ENCODE measurements at regions not wholly inside any gene's neighbourhood (a gene's known extent, or its start where the extent isn't known, plus 50 kb on each side); places are given as distances from the start of the nearest gene placed in this dataset.

DNA sequence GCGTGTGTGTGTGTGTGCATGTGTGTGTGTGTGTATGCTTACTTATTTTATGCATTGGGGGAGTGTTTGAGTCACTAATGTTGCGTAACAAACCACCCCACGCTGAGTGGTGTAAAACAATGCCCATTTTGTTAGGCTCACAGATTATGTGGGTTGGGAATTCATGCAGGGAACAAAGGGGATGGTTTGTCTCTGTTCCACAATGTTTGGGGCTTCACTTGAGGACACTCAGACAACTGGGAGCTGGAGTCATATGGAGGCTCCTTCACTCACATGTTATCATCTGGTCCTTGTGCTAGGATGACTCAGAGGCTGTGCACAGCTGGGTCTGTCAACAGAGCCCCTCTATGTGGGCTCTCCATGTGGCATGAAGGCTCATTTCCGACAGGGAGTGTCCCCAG lies 51.3 kb upstream of the LARGE1 start:
- ATAC-seq (ENCODE audit: poor library complexity) (no peak), DNase-seq (no peak)
- Mint-ChIP-seq H3K27ac (no peak overlapping the region), H3K4me1 (ENCODE audit: low read depth) (no peaks in the 10 kb centered on the region), H3K36me3 (ENCODE audit: low read depth) (no peaks in the 10 kb centered on the region), H3K9me3 (no peaks in the 10 kb centered on the region), H3K4me3 (no peak overlapping the region), H3K27me3 (peaks cover 7% of the 10 kb centered on the region)
- POLR2A ChIA-PET, result no interaction called here
- Histone ChIP-seq H3K36me3 (ENCODE audit: insufficient read depth, low read length) (no peaks in the 10 kb centered on the region), H3K27me3 (ENCODE audit: control insufficient read depth in 1 of 2, insufficient read depth in 2 of 2, low read length in 2 of 2) (peaks cover 2 to 3% of the 10 kb centered on the region in 2 experiments), H3K4me1 (ENCODE audit: insufficient read depth, low read length) (no peaks in the 10 kb centered on the region), H3K4me3 (ENCODE audit: low read length) (no peak overlapping the region), H3K9me3 (ENCODE audit: control insufficient read depth in 1 of 2, insufficient read depth in 1 of 2, low read length in 2 of 2) (peaks cover 0 to 4% of the 10 kb centered on the region in 2 experiments), H3K27ac (ENCODE audit: low read depth in 1 of 2, low read length in 2 of 2) (no peak overlapping the region)
- CTCF ChIA-PET, result no interaction called here
- intact Hi-C loops (cut with DNase I, micrococcal nuclease), result no loop called here
- TF ChIP-seq, protein P1, sequence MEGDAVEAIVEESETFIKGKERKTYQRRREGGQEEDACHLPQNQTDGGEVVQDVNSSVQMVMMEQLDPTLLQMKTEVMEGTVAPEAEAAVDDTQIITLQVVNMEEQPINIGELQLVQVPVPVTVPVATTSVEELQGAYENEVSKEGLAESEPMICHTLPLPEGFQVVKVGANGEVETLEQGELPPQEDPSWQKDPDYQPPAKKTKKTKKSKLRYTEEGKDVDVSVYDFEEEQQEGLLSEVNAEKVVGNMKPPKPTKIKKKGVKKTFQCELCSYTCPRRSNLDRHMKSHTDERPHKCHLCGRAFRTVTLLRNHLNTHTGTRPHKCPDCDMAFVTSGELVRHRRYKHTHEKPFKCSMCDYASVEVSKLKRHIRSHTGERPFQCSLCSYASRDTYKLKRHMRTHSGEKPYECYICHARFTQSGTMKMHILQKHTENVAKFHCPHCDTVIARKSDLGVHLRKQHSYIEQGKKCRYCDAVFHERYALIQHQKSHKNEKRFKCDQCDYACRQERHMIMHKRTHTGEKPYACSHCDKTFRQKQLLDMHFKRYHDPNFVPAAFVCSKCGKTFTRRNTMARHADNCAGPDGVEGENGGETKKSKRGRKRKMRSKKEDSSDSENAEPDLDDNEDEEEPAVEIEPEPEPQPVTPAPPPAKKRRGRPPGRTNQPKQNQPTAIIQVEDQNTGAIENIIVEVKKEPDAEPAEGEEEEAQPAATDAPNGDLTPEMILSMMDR (IDR thresholded peaks at IDR 0.05), result no peak

DNA sequence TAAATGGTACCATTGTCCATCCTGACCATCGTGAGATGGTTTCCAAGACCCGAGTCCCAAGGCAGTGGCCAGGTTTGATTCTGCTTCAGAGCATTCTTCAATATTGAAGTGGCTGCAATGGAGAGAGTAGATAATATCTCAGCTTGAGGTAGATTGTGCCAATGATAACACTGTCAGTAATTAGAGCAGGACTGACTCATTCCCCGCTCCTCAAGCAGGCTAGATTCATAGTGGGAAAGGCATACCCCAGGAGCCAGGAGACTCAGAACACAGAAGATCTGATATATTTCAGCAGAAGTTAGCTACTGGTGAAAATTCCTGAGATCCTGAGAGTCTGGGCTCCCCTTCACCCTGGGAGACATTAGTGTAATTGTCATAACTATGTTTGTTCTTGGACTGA lies 55.6 kb upstream of the LARGE1 start:
- Mint-ChIP-seq H3K9me3 (peaks cover 2% of the 10 kb centered on the region), H3K36me3 (ENCODE audit: low read depth) (no peaks in the 10 kb centered on the region), H3K4me3 (no peak overlapping the region), H3K27me3 (peaks cover 1% of the 10 kb centered on the region), H3K4me1 (ENCODE audit: low read depth) (no peaks in the 10 kb centered on the region), H3K27ac (no peak overlapping the region)
- intact Hi-C loops (cut with DNase I, micrococcal nuclease), result no loop called here
- no peak for ATAC-seq (ENCODE audit: poor library complexity)
- POLR2A ChIA-PET, result no interaction called here
- Histone ChIP-seq H3K9me3 (ENCODE audit: control insufficient read depth in 1 of 2, insufficient read depth in 1 of 2, low read length in 2 of 2) (peaks cover 0 to 4% of the 10 kb centered on the region in 2 experiments), H3K27me3 (ENCODE audit: control insufficient read depth in 1 of 2, insufficient read depth in 2 of 2, low read length in 2 of 2) (peaks cover 2 to 3% of the 10 kb centered on the region in 2 experiments), H3K4me1 (ENCODE audit: insufficient read depth, low read length) (no peaks in the 10 kb centered on the region), H3K36me3 (ENCODE audit: insufficient read depth, low read length) (no peaks in the 10 kb centered on the region), H3K27ac (ENCODE audit: low read depth in 1 of 2, low read length in 2 of 2) (no peak overlapping the region), H3K4me3 (ENCODE audit: low read length) (no peak overlapping the region)
- TF ChIP-seq, protein P1 (IDR thresholded peaks at IDR 0.05), result no peak
- CTCF ChIA-PET, result no interaction called here
- DNase-seq, result no peak

DNA sequence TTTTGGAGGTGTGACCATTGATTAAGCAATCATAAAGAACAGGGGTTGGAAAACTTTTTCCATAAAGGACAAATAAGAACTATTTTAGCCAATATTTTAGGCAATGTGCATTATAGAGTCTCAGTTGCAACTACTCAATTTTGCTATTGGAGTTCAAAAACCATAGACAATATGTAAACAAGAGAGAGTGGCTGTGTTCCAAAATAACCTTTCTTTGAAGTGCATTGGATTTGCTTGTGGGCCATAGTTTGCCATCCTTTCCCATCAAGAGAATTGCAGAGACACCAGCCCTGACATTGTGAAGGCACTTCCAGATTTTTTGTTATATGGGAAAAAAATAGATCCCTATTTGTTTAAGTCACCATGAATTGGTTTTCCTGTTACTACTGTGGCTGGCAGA lies 63.3 kb upstream of the LARGE1 start:
- intact Hi-C loops (cut with DNase I, micrococcal nuclease), result no loop called here
- ATAC-seq (ENCODE audit: poor library complexity) (no peak), DNase-seq (no peak)
- Mint-ChIP-seq H3K9me3 (peaks cover 2% of the 10 kb centered on the region), H3K27me3 (no peaks in the 10 kb centered on the region), H3K36me3 (ENCODE audit: low read depth) (no peaks in the 10 kb centered on the region), H3K27ac (no peak overlapping the region), H3K4me1 (ENCODE audit: low read depth) (no peaks in the 10 kb centered on the region), H3K4me3 (no peak overlapping the region)
- Histone ChIP-seq H3K27me3 (ENCODE audit: control insufficient read depth in 1 of 2, insufficient read depth in 2 of 2, low read length in 2 of 2) (no peaks in the 10 kb centered on the region), H3K9me3 (ENCODE audit: control insufficient read depth in 1 of 2, insufficient read depth in 1 of 2, low read length in 2 of 2) (peaks cover 0 to 4% of the 10 kb centered on the region in 2 experiments), H3K36me3 (ENCODE audit: insufficient read depth, low read length) (no peaks in the 10 kb centered on the region), H3K27ac (ENCODE audit: low read depth in 1 of 2, low read length in 2 of 2) (no peak overlapping the region), H3K4me3 (ENCODE audit: low read length) (no peak overlapping the region), H3K4me1 (ENCODE audit: insufficient read depth, low read length) (no peaks in the 10 kb centered on the region)
- ChIA-PET CTCF (no interaction called here), POLR2A (no interaction called here)
- TF ChIP-seq, protein P1 (IDR thresholded peaks at IDR 0.05), result no peak
